Panc1 (cell line): ENCODE measurements at regions not wholly inside any gene's neighbourhood (a gene's known extent, or its start where the extent isn't known, plus 50 kb on each side); places are given as distances from the start of the nearest gene placed in this dataset.

Experiments
- CTCF ChIP-seq: fragments of 450-650 bp; IDR thresholded peaks from 2 replicates; pipeline ENCODE4 v1.5.1; 2017; ENCODE audit warnings: mild to moderate bottlenecking
- POLR2AphosphoS5 ChIP-seq: IDR thresholded peaks from 2 replicates; pipeline ENCODE4 v1.6.1; 2012; ENCODE audit warnings: mild to moderate bottlenecking, low read depth, low read length, moderate library complexity
- SIN3A ChIP-seq: IDR thresholded peaks from 2 replicates; pipeline ENCODE4 v1.6.1; 2012; ENCODE audit warnings: low read depth, mild to moderate bottlenecking, low read length, moderate library complexity, borderline replicate concordance; ENCODE audit not compliant: insufficient read depth
- TCF7L2 ChIP-seq: IDR thresholded peaks from 2 replicates; pipeline ENCODE4 v1.6.1; 2011; ENCODE audit warnings: mild to moderate bottlenecking, low read depth, low read length, inconsistent platforms
- TF ChIP-seq, protein P1 (sequence below), 2 experiments: IDR thresholded peaks; 2 replicates each; pipeline ENCODE4 v1.6.1; 2011 to 2012; ENCODE audit warnings: low read depth in 2 of 2, control low read depth in 1 of 2, low read length in 1 of 2, mild to moderate bottlenecking in 1 of 2, moderate library complexity in 1 of 2; ENCODE audit not compliant: insufficient read depth in 1 of 2

GRCh38 chr5:118095115-118095514, 893.2 kb downstream of the DTWD2 start:
- no peak for TF ChIP-seq CTCF
- no peak for TF ChIP-seq TCF7L2
- no peak for TF ChIP-seq POLR2AphosphoS5
- TF ChIP-seq, protein P1, sequence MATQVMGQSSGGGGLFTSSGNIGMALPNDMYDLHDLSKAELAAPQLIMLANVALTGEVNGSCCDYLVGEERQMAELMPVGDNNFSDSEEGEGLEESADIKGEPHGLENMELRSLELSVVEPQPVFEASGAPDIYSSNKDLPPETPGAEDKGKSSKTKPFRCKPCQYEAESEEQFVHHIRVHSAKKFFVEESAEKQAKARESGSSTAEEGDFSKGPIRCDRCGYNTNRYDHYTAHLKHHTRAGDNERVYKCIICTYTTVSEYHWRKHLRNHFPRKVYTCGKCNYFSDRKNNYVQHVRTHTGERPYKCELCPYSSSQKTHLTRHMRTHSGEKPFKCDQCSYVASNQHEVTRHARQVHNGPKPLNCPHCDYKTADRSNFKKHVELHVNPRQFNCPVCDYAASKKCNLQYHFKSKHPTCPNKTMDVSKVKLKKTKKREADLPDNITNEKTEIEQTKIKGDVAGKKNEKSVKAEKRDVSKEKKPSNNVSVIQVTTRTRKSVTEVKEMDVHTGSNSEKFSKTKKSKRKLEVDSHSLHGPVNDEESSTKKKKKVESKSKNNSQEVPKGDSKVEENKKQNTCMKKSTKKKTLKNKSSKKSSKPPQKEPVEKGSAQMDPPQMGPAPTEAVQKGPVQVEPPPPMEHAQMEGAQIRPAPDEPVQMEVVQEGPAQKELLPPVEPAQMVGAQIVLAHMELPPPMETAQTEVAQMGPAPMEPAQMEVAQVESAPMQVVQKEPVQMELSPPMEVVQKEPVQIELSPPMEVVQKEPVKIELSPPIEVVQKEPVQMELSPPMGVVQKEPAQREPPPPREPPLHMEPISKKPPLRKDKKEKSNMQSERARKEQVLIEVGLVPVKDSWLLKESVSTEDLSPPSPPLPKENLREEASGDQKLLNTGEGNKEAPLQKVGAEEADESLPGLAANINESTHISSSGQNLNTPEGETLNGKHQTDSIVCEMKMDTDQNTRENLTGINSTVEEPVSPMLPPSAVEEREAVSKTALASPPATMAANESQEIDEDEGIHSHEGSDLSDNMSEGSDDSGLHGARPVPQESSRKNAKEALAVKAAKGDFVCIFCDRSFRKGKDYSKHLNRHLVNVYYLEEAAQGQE (IDR thresholded peaks at IDR 0.05; ENCODE audit: insufficient read depth in 1 of 2, low read depth in 2 of 2, low read length in 1 of 2): no peak
- no peak for TF ChIP-seq SIN3A
